HG03108 (cell line): ENCODE measurements at regions not wholly inside any gene's neighbourhood (a gene's known extent, or its start where the extent isn't known, plus 50 kb on each side); places are given as distances from the start of the nearest gene placed in this dataset.

Experiments
- ATAC-seq: cut with Tn5 transposase; IDR thresholded peaks from one replicate; pipeline ENCODE4 v1.9.1; 2021; ENCODE audit warnings: moderate library complexity; ENCODE audit not compliant: unreplicated experiment

DNA sequence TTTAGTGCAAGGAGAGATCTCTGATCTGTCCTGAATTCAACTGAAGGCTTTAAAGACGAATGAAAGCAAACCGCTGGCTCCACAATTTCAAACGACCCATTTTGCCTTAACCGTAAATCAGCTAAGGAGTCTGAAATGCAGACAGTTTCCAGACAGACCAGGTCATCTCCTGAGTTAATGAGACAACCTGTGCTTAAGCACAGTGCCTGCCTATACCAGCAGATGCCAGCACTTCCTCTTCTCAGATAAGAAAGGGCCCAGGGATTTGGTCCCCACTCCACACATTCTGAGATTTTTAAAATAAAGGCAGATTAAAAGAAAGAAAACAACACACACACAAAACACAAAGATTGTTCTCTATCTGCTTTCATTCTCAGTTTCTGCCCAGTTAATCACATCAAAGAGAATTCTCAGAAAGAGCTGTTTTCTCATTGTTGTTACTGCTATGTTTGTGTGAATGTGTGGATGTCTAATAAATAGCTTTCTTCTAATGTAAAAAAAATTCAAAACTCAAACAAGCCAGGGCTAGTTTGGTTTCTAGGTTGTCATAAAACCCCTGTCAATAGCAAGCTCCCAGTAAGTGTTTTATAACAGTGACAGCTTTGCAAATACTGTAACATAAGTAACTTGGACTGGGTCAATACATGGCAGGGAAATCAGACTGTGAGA is 157.7 kb upstream of the SLC24A2 start:
- ATAC-seq, result no peak

DNA sequence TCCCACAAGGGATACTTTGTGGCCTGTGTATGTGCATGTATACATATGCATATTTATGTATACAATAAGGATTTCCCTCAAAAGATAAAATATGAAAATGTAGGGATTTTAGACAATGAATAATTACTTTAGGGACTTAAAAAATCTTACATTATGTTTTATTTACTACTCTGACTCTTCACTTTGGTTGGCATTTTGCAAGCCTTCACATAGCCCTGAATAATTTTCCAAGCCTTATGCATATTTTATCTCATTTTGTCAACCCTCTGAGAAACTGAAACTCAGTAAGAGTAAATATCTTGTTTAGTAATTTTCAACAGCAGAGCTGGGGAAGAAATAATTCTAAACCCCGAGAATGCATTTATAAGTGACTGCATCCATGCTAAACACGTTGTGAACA is 153.0 kb upstream of the SLC24A2 start:
- no peak for ATAC-seq

DNA sequence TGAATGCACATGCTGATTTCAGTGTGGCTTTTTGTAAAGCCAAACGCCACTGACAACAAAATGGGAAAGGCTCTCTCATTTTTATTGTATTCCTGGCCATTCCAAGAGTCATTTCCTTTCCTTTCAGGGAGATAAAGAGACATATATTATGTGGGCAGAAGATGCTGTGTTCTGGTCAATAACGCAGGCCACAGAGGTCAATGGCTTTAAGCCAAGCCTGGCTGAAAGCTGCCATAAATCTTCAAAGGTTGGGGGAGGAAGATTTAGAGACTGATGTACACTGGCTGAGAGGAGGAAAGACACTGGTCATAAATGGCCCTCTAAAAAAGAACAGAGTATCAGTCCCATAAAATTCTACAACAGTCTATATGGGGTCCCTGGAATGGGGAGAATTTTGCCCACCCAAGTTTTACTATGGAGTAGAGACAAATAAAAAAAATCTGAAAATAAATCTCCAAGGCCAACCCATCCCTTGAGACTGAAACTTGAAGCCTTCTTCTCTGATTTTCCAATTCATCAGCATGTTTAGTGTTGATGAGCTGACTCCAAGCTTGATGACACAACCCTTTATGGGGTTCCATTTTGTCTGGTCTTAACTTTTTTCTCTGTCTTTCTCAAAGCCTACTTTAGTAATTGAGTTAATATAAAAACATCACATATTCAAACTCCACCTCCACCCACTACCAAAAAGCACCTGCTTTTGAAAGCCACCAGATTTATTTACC is 152.1 kb upstream of the SLC24A2 start:
- ATAC-seq, result no peak

DNA sequence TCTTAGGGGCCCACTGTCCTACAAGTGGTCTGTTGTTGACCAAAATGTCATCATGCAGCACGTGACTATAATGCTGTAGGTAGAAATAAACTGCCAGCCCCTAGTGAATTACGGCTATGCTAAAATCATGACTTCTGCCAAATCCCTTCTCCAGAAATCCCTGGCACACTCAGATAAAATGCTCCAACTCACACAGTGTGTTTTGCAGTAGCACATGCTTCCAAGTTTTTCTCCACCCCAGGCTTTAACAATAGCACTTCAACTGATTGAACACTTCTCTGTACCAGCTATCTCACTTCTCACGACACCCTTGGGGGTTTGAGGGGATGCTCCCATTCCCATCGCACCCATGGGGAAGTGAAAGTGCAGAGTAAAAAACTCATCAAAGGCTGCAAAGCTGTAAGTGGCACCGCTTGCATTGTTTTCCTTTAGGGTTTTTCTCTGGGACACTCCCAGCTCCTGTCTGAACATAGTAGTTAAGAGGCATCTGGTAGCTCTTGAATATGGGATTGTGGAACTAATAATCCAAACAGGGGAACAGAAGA is 151.0 kb upstream of the SLC24A2 start:
- no peak for ATAC-seq

DNA sequence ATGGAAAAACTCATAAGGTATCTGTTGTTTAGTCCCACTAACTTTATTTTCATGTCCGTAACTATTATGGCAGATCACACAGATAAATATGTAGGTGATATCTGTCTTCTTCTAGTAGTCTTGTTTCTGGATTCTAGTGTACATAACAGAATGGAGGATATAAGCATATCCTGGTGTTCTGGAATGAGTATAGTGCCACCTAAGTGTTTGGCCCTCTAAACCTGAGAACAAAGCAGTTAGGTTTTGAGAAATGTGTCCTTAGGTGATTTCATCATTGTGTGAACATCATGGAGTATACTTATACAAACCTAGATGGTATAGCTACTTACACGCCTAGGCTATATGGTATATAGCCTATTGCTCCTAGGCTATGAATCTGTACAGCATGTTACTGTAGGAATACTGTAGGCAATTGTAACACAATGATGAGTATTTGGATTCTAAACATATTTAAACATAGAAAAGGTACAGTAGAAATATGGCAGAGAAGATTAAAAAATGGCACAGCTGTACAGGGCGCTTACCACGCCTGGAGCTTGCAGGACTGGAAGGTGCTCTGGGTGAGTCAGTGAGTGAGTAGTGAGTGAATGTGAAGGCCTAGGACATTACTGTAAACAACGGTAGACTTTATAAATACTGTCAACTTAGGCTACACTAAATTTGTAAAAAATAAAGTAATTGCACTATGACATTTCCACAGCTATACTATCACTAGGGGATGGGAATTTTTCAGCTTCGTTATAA is 150.3 kb upstream of the SLC24A2 start:
- no peak for ATAC-seq

DNA sequence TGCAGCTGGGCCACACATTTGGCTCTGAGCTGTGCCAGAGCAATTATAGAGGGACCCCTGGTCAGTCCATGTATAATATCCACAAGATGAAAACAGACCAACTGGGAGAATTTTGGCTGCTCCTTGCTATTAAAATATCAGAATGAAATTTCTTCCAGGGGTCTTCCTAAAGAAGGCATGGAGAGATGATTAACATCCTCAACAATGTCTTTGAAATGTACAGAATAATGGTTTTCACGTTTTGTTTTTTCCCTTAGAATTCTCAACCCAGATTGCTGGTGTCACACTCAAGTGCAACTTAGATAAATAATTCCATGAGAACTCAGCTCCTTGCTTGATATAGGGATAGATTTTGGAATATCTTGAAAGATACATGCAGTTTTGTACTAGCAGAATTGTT is 148.3 kb upstream of the SLC24A2 start:
- ATAC-seq, result no peak

DNA sequence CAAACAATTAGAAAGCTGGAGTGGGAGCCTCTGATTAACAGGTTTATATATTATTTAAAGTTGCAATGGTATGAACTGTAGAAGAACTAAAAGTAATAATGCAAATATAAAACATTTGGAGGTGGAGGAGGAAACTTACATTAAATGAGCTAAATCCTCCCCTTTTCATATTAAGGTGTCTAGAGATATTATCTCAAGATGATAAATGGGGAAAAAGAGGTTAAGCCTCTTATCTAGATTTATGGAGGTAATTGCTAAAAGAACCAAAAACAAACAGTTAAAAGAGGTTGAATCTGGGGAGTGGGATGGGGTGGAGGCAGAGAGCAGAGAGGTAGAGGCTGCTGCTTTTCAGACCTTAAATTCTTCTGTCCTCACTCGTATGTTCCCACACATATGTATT is 147.8 kb upstream of the SLC24A2 start:
- ATAC-seq, result no peak

DNA sequence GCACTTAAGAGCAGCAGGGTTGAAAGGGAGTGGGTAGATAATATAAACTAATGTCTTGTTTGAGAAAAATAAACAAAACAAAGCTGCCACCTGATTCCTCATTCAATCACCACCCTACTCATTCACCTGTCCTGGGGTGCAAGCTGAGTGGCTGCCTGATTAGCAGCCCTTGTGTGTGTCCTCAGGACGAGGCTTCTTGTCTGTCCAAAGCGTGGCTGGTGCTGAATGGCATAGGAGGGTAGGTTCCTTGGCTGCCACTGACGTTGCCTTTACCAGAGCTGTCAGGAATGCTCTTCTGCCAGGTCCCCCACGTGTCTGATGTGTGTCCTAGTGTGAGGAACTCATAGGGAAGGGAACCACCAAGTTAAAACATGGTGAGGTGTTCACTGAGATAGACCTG is 146.6 kb upstream of the SLC24A2 start:
- no peak for ATAC-seq

DNA sequence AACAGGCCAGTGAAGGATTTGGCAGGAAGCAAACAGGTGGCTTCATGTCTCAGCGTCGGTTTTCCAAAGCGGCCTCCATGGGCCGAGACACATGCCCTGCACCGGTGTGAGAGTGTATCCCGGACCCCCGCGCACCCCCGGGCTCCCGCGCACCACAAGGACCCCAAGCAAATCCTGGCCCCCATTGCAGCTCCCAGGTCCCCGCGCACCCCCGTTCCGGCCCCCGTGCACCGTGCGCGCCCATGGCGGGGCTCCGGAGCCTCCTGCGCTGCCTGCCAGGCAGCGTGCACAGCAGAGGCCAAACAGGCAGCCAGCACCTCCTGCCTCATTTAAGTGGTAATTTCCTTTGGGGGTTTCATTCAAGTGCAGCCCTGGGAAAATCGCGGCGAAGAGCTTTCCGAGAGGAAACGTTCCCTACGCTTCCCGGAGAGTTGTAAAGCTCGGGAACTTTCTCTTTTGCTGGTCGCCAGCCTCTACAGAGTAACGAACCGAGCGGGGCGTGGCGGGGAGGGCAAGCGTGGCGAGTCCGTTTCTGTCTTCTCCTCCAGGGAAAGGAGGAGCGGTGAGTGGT is 145.5 kb upstream of the SLC24A2 start:
- no peak for ATAC-seq

DNA sequence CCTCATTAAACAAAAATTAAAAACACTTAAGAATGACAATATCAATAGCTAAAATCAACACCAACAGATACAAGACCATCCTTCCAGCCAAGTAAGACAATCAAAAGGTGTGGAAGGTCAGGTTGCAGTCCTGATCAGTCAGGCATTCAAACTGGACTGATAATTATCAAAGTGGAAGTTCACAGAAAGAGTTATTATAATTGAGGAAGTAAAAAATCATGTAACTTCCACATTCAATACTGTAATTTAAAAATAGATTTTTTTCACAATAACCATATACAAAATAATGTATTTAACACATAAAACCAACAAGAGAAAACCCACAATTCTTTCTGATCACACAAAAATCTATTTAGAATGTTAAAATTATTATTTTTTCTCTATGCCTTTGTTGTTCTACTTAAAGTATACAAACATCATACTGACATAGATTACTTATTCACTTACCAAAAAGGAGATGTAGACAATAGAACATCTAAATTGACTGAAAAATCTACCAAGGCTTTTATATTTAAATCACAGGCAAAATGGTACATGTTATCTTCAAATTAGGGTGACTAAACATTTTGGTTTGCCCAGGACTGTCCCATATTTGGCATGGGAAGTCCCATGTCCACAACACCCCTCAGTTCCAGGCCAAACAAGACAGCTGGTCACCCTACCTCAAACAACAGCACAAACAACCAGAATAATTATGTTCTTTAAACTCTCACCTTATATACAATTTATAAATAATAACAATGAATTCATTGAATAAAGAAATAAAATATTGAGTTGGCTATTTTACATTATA is 142.5 kb upstream of the SLC24A2 start:
- no peak for ATAC-seq

DNA sequence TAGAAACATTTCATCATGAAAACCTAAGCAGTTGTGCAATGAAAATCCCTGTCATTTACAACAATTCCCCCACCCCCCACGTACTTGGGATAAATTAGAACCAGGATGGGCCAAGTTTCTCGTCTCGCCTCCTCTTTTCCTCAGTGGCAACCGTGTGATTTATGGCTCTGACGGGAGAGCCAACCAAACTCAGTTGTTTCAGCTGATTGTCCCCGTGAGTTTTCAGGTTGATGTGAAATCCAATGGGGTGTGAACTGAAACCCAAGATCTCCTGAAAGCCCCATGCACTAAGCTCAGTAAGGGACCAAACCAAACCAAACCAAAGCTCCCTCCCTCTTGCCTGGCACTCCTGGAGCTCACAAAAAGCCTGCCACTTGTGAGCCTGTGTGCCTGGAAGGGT is 138.7 kb upstream of the SLC24A2 start:
- ATAC-seq, result no peak

DNA sequence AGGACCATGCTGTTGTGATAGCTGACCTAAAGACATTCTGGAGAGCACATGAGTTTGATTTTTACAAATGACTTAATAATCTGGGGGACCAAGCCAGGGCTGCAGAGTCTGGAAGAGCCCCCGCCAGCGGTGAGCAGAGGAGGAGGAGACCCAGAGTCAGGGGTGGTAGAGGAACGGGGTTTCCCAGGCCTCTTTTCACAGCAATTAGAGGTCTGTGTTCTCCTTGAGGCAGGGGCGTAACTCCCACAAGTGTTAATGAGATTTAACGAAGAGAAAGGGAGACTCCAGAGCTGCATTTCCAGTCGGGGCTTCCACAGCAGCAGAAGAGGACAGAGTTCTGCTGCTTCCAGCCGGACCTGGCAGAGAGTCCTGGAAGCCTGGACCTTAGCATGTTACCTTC is 137.9 kb upstream of the SLC24A2 start:
- no peak for ATAC-seq

DNA sequence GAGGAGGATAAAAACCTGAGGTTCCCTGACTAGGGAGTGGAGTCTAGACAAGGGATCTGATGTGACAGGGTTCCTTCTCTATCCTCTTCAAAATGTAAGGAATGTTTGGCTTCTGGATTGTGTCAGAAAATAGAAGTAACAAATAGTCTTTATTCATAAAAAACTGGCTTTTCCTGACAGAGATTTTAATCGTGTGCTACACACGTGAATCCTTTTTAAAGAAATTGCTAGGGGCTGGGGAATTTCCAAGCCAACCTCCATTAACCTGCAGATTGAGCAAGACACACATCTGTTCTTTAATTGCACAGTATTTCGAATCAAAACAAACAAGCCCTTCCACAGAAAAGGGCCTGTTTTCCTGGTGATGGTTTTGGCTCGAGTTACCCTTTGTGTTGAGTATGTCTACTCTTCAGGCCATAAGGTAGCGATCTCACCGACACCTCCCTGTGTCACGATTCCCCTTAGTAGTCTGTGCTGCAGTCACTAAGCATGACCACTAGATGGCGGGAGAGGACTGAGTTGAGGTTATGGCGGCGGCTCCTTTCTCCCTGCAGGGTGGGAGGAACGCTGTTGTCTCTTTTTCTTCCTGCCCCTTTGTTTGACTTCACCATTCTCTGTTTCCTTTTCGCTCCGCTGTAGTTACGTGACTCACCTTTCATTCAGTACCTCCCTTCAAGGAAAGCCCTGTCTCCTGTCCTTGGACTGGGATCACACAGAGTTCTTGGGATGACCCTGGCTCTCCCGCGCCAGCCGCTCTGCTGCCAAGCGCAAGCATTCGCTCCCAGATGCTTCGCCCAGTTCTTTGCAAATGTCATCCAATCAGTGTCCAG is 137.1 kb upstream of the SLC24A2 start:
- ATAC-seq, result peak; percentile 93

DNA sequence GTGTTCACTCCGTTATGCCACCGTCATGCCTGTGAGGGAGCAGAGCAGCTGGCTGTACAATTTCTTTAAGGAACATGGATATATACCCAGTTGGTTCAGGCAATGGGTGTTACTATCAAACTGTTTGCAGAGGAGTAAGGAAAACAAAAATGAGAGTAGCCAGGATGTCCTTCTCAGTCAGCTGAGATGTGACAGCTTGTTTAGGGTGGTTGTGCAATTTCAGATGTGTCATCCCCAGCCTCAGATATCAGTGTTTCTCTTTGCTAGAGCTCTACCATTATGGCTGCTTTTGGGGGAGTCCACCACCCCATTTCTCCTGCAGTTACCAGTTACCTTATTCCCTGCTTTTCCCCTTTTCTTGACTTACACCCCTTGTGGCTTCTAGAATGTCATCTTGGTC is 135.2 kb upstream of the SLC24A2 start:
- no peak for ATAC-seq

DNA sequence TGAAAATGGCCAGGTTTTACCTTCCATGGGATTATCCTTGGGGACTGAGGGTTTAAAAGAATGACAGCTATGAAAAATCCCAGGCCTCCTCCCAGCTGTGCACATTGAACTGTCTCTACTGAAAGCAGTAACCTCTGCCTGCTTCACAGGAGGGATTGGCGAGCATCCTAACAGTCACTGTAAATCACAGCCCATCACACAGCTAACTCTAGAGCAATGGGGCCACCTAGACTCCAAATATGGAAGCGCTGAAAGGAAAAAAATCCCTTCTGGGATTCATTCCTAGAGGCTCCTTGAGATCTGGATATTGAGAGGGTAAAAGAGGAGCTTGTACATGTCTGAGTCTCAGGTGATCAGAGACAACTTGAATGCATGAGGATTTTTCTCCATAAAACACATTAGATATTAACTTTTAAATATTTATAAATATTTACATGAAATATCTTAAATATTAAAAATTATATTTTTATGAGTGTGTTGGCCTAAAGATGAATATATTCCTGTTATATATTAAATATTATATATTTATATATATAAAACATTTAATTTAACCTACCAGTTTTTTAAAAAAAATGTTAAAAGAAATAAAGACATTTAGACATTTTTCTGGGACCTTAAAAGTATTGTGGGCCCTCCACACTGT is 133.8 kb upstream of the SLC24A2 start:
- ATAC-seq, result no peak

DNA sequence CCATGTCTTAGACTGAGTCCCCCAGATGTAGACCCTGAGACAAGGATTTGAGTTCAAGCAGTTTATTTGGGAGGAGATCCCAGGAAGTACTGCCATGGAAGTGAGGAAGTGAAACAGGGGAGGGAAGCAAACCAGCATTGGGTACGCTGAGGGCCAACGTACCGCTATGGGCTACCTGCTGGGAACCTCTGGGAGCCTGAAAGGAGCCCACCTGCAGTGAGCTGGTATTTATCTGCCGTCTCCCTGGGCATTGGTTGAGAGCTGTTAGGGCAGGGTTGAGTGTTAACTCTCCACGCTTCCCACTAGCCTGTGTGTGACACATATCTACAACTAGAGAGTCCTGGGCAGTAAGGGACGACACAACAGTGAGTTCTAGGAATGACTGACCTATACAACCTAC is 131.6 kb upstream of the SLC24A2 start:
- ATAC-seq, result no peak

DNA sequence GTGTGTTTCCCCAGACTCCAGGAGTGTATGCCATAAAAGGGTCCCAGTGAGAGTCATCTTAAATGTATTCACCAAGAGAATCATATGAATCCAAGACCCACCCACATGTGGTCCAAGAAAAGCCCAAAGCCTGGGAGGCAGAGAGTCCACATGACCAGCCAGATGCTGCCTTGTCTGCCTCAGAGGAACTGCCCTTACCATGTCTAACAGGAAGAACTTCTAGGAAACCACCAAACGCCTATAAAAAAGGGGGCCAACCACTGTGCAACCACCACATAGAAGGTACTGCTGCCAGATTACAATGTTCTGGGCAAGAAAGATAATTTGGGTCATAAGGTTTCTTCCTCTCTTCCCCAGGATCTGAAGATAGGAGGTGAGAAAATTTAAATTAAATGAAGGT is 129.8 kb upstream of the SLC24A2 start:
- ATAC-seq, result no peak

DNA sequence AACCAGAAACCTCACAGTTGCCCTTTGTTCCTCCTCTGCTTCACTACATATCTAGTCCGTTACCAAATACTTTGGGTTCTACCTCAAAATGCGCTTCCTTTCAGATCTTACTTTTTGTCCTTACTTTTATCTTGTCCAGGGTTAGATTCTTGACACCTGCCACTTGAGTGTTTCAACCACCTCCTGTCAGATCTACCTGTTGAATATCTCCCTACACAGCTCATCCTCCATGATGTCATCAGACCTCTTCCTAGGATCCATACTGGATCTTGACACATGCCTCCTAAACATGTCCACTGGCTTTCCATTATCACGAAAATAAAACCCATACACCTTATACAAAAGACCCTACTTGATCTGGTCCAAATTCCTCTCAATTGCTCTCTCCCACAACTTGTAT is 125.2 kb upstream of the SLC24A2 start:
- no peak for ATAC-seq

DNA sequence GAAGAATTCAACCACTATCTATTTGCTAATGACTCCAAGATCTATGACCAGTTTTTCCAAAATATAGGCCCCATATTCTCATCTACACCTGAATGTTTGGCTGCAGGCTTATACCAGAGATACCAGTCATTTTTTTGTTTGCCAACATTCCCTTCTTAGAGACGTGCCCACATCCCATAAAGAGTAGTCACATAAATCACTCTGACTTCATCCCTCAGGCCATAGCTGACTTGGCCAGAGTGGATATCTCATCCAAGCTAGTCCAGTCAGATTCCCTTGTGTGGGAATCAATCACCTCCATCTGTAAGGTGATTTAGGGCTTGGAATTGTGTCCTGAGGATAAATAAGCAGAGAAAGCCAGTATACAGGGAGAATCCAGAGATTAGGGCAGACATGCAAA is 124.3 kb upstream of the SLC24A2 start:
- ATAC-seq, result no peak
